Tibial nerve (tissue), 4 donors: ENCODE measurements at regions not wholly inside any gene's neighbourhood (a gene's known extent, or its start where the extent isn't known, plus 50 kb on each side); places are given as distances from the start of the nearest gene placed in this dataset.

ENCODE experiments used
- CTCF ChIP-seq, 5 experiments: fragments of 200-600 bp in 3 of 5; fragments of 450-650 bp in 2 of 5; sonication (generic) in 3 of 5; IDR thresholded peaks; one replicate each; pipeline ENCODE4 v1.5.1; 2016 to 2019; ENCODE audit warnings: antibody characterized with exemption in 5 of 5, mild to moderate bottlenecking in 3 of 5, moderate library complexity in 2 of 5
- EP300 ChIP-seq, 2 donors: sonication (generic); formaldehyde crosslinking; IDR thresholded peaks; one replicate each; pipeline ENCODE4 v1.6.1; 2017; ENCODE audit warnings: antibody characterized with exemption in 2 of 2, mild to moderate bottlenecking in 1 of 2
- POLR2A ChIP-seq, 2 donors: fragments of 450-650 bp; IDR thresholded peaks; one replicate each; pipeline ENCODE4 v1.6.1; 2017; ENCODE audit warnings: antibody characterized with exemption in 2 of 2, mild to moderate bottlenecking in 2 of 2, moderate library complexity in 2 of 2

GRCh38 chr11:97463891-97464290 lies 1074.1 kb downstream of the JRKL start:
- no peak for TF ChIP-seq CTCF (IDR thresholded peaks at IDR 0.05)
- TF ChIP-seq EP300 (IDR thresholded peaks at IDR 0.05), result no peak
- TF ChIP-seq POLR2A (IDR thresholded peaks at IDR 0.05), result no peak
